Adrenal gland (tissue), 5 donors: ENCODE measurements at regions not wholly inside any gene's neighbourhood (a gene's known extent, or its start where the extent isn't known, plus 50 kb on each side); places are given as distances from the start of the nearest gene placed in this dataset.

Experiments
- CTCF ChIP-seq, 6 experiments: fragments of 450-650 bp in 4 of 6; fragments of 200-600 bp in 2 of 6; sonication (generic) in 1 of 6; IDR thresholded peaks; 1 replicate in 5 of 6; 2 replicates in 1 of 6; pipeline versions ENCODE4 v1.5.1 to v1.8.0; 2016 to 2021; ENCODE audit warnings: antibody characterized with exemption in 6 of 6, mild to moderate bottlenecking in 2 of 6, moderate library complexity in 1 of 6
- POLR2A ChIP-seq, 2 donors: fragments of 450-650 bp; IDR thresholded peaks; one replicate each; pipeline ENCODE4 v1.6.1; 2017; ENCODE audit warnings: antibody characterized with exemption in 2 of 2, mild to moderate bottlenecking in 2 of 2, moderate library complexity in 1 of 2
- donor health status: DM: no; HTN: no; CAD: no.

- TF ChIP-seq POLR2A (IDR thresholded peaks at IDR 0.05) (no peak), CTCF (IDR thresholded peaks at IDR 0.05) (no peak)
Observed at GRCh38 chr20:40146071-40146470, 543.0 kb downstream of the MAFB start.
